Astrocyte of the hippocampus (primary cell): ENCODE measurements at regions not wholly inside any gene's neighbourhood (a gene's known extent, or its start where the extent isn't known, plus 50 kb on each side); places are given as distances from the start of the nearest gene placed in this dataset.

Experiments
- DNase-seq: peaks from one replicate; pipeline ENCODE4 v3.0.0; 2011; ENCODE audit warnings: low read depth, low spot score

- no peak for DNase-seq
Observed at GRCh38 chr13:74674720-74675119, 540.5 kb upstream of the KLF12 start.

GRCh38 chr13:74669149-74669548 is 534.9 kb upstream of the KLF12 start:
- DNase-seq: no peak

DNA sequence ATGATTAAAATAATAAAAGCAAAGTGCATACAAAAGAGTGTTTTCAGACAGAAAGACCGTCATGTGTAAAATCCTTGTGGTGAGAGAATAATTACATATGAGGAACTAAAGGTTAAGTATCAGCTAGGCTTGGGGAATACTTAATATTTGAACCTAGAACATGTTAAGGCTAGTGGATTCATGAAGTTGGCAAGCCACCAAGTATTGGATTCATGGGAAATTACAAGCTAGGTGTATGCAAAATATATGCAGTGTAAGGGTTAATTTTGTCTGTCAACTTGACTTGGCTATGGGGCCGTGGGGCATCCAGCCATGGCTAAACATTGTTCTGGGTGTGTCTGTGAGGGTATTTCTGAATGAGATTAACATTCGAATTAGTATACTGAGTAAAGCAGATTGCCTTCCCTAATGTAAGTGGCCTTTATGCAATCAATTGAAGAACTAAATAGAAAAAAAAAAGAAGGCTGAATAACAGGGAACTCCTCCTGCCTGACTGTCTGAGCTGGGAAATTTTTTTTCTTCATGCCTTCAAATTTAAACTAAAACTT is 533.5 kb upstream of the KLF12 start:
- no peak for DNase-seq

DNA sequence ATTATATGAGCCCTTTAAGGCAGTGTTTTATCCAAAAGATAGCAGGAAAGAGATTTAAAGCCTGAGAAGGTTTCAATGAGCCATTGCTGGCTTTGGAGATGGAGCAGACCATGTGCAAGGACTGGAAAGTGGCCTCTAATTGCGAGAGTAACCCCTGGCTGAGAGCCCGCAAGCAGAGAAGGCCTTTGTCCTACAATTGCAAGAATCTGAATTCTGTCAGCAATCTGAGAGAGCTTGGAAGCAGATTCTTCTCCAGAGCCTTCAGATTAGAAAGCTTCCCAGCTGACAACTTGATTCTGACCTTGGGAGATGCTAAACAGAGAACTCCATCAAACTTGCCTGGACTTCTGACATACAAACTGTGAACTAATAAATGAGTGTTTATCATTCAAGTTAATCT is 528.7 kb upstream of the KLF12 start:
- DNase-seq: no peak

GRCh38 chr13:74661851-74662250 is 527.6 kb upstream of the KLF12 start:
- no peak for DNase-seq

GRCh38 chr13:74657765-74658164 is 523.6 kb upstream of the KLF12 start:
- DNase-seq: no peak

DNA sequence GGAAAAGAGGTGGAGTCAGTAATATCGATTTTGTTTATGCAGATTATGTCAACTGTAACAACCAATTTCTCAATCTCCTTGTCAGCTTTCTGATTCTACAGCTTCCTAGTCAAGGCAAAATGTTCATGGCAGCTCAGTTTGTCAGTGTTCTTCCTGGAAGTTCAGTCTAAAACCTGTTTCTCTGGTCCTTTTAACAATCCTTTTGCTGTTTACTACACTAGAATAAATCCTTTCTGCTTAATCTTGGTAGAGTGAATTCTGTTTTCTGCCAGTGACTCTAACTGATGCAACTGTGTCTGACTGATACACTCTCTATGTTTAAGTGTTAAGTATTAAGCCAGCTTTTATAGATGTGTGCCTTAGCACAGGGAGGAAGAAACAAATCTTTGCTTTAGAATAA is 516.9 kb upstream of the KLF12 start:
- no peak for DNase-seq

DNA sequence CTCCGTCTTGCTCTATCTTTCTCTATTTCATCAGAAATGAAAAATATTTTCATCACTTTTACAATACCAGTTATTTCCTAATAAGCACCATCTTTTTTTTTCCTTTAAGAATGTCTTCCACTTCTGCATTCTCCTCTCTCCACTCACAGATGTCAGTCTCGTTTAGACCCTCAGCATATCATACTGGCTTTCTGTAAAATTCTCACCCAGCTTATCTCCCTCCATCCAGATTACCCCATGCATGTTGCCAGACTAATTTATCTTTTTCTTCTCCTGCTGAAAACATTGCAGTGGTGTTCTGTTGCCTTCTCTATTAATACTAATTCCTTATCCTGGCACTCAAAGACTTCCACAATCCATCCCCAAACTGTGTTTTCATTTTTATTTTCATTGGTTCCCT is 513.8 kb upstream of the KLF12 start:
- no peak for DNase-seq

GRCh38 chr13:74647211-74647610 is 513.0 kb upstream of the KLF12 start:
- DNase-seq: no peak

- DNase-seq: no peak
Observed at GRCh38 chr13:74646091-74646490, 511.9 kb upstream of the KLF12 start.

GRCh38 chr13:74645586-74645985 is 511.4 kb upstream of the KLF12 start:
- no peak for DNase-seq

DNA sequence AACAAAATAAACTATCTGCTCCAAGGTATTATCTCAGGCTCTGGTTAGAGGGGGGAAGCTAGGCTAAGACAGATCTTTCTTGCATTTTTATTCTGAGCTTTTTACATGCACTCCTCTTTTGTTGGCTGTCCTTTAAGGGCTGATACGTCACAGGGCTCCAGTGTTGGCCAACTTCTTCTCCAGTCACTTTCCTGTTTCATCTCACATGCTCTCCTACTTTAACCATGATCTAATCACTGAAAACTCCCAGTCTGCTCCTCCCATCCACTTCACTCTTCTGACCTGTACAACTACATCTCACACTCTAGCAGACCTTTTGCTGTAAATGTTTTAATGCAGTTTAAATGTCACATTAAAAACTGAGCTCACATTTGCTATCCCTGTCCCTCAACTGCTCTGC is 510.0 kb upstream of the KLF12 start:
- DNase-seq: peak; percentile 11

GRCh38 chr13:74641586-74641985 is 507.4 kb upstream of the KLF12 start:
- DNase-seq: peak; percentile 31

DNA sequence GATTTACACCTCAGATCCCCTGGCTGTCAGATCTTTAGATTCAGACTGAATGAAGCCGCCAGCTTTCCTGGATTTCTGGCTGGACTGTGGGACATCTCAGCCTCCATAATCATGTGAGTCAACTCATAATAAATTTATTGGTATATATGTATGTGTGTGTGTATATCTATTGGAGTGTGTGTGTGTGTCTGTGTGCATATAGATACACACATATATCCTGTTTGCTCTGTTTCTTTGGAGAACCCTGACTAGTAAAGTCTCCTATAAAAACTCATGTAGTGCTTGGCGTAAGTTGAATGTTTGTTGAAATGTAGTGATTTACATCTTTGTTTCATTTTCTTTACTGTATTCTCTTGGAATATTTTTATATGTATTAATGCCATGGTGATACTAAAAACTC is 499.5 kb upstream of the KLF12 start:
- DNase-seq: no peak

- no peak for DNase-seq
Observed at GRCh38 chr13:74629985-74630384, 495.8 kb upstream of the KLF12 start.

DNA sequence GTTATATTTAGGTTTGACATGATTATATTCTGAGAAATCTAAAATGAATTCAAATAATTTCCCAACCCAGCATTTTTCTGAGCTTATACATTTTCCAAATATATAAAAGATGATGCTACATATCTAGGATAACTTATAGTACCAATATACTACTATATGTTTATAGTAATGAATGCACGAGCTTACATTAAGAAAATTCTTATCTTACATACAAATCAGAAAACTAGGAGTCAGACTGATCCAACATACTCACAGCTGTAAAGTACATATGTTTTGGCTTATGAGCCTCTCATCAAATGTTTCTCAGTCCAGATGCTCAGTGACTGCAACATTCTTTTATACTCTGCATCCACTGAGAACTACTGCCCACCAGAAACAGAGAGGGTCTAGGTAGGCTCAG is 491.3 kb upstream of the KLF12 start:
- DNase-seq: no peak

GRCh38 chr13:74623761-74624160 is 489.6 kb upstream of the KLF12 start:
- DNase-seq: no peak

DNA sequence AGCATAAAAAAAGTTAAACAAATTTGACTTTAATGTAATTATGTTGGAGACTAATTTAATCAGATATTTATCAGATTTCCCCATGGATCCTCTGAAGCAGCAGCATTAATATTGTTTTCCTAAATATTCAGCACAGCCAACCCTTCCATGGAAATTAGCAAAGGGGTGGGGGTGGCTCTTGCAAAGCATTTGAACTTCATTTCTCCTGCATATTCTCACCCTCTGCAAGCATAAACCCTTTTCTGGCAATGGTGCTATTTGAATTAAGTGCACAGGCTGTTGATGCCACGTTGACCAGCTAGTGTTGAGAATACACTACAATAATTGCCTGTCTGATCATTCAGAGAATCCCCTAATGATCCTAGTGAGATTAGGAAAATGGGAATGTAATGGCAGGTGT is 488.1 kb upstream of the KLF12 start:
- DNase-seq: no peak

- DNase-seq: no peak
Observed at GRCh38 chr13:74620711-74621110, 486.5 kb upstream of the KLF12 start.

- DNase-seq: no peak
Observed at GRCh38 chr13:74620308-74620707, 486.1 kb upstream of the KLF12 start.

- no peak for DNase-seq
Observed at GRCh38 chr13:74597526-74597925, 463.3 kb upstream of the KLF12 start.

GRCh38 chr13:74596691-74597090 is 462.5 kb upstream of the KLF12 start:
- DNase-seq: no peak

GRCh38 chr13:74593688-74594087 is 459.5 kb upstream of the KLF12 start:
- DNase-seq: no peak

GRCh38 chr13:74586847-74587246 is 452.6 kb upstream of the KLF12 start:
- peak; percentile 21 for DNase-seq
